A549 (cell line): ENCODE measurements at regions not wholly inside any gene's neighbourhood (a gene's known extent, or its start where the extent isn't known, plus 50 kb on each side); places are given as distances from the start of the nearest gene placed in this dataset.
A peak's percentile ranks its signal among the peaks of the same experiment; 100 is the strongest.

Experiments
- ATAC-seq, 2 experiments: fragments of 200-7000 bp in 1 of 2; fragments of >200 bp in 1 of 2; cut with Nextera tagmentation in 1 of 2; cut with Tn5 transposase in 1 of 2; 3 replicates each; pipeline versions ENCODE4 v1.8.0 to v1.9.1; 2018 to 2020; ENCODE audit warnings: mild to moderate bottlenecking in 1 of 2, moderate library complexity in 1 of 2
- CTCF ChIA-PET: fragments of 300-600 bp; sonication (Branson Sonifier 250); formaldehyde crosslinking; extraction: SDS; loops from one replicate; lab custom pipeline; 2021; ENCODE audit warnings: antibody characterized with exemption, inconsistent platforms; lab: Yijun Ruan, JAX
- POLR2A ChIA-PET: fragments of 350-600 bp; formaldehyde crosslinking; extraction: SDS; loops from one replicate; lab custom pipeline; 2021; ENCODE audit warnings: antibody characterized with exemption, inconsistent platforms; lab: Yijun Ruan, JAX
- DNase-seq, 2 experiments: peaks; one replicate each; pipeline versions ENCODE4 v3.0.0 to v3.0.0-alpha.2; 2011 to 2016; ENCODE audit warnings: low read depth in 1 of 2, low spot score in 1 of 2
- FAIRE-seq: peaks from 2 replicates; lab custom pipeline; 2011; peaks lifted over from hg19 to GRCh38; lab: Jason Lieb, UNC
- H3K27ac ChIP-seq, 2 experiments: fragments of >200 bp; sonication (Bioruptor Twin); formaldehyde crosslinking; 3 replicates each; pipeline ENCODE4 v1.5.1; 2016 to 2017
- H3K4me1 ChIP-seq: fragments of >200 bp; sonication (Bioruptor Twin); formaldehyde crosslinking; 3 replicates; pipeline ENCODE4 v1.6.1; 2016
- H3K4me2 ChIP-seq: fragments of >200 bp; sonication (Bioruptor Twin); formaldehyde crosslinking; 3 replicates; pipeline ENCODE4 v1.6.1; 2016
- H3K4me3 ChIP-seq: fragments of >200 bp; sonication (Bioruptor Twin); formaldehyde crosslinking; 3 replicates; pipeline ENCODE4 v1.5.1; 2016
- H3K9me3 ChIP-seq: fragments of >200 bp; sonication (Bioruptor Twin); formaldehyde crosslinking; 3 replicates; pipeline ENCODE4 v1.6.1; 2016
- BHLHE40 ChIP-seq: IDR thresholded peaks from 2 replicates; pipeline ENCODE4 v1.6.1; 2012; ENCODE audit warnings: low read depth, low read length, inconsistent platforms
- CBX2 ChIP-seq: fragments of 200-600 bp; sonication (generic); IDR thresholded peaks from 2 replicates; pipeline ENCODE4 v1.6.1; 2016; ENCODE audit warnings: low read depth, mild to moderate bottlenecking, borderline replicate concordance
- CBX8 ChIP-seq: fragments of 200-600 bp; sonication (generic); IDR thresholded peaks from 2 replicates; pipeline ENCODE4 v1.6.1; 2016
- CEBPB ChIP-seq, 2 experiments: fragments of >200 bp in 1 of 2; sonication (Bioruptor Twin) in 1 of 2; formaldehyde crosslinking in 1 of 2; IDR thresholded peaks; 2 replicates each; pipeline ENCODE4 v1.6.1; 2012 to 2016
- CHD4 ChIP-seq: fragments of 200-600 bp; sonication (generic); IDR thresholded peaks from 2 replicates; pipeline ENCODE4 v1.6.1; 2016; ENCODE audit warnings: antibody characterized with exemption, mild to moderate bottlenecking, borderline replicate concordance
- E2F6 ChIP-seq: IDR thresholded peaks from 2 replicates; pipeline ENCODE4 v1.6.1; 2012; ENCODE audit warnings: low read depth, borderline replicate concordance
- ELK1 ChIP-seq: fragments of 150-350 bp; IDR thresholded peaks from 2 replicates; pipeline ENCODE4 v1.6.1; 2014; ENCODE audit warnings: low read depth, mild to moderate bottlenecking, low read length
- FOSB ChIP-seq: fragments of 250-450 bp; sonication (Bioruptor Pico); IDR thresholded peaks from 2 replicates; pipeline ENCODE4 v1.5.0; 2020; ENCODE audit warnings: mild to moderate bottlenecking, moderate library complexity
- FOSL2 ChIP-seq, 2 experiments: fragments of 450-650 bp in 1 of 2; fragments of >200 bp in 1 of 2; sonication (Bioruptor Twin) in 1 of 2; formaldehyde crosslinking; IDR thresholded peaks; 2 replicates each; pipeline versions ENCODE4 v1.5.0 to v1.6.1; 2016 to 2020; ENCODE audit warnings: mild to moderate bottlenecking in 1 of 2, moderate library complexity in 1 of 2
- HDAC2 ChIP-seq: fragments of 200-600 bp; sonication (generic); IDR thresholded peaks from 2 replicates; pipeline ENCODE4 v1.6.1; 2016
- HES2 ChIP-seq: fragments of >200 bp; sonication (Bioruptor Twin); formaldehyde crosslinking; IDR thresholded peaks from 2 replicates; pipeline ENCODE4 v1.6.1; 2016
- HOXB5 ChIP-seq: fragments of 250-450 bp; sonication (Bioruptor Pico); IDR thresholded peaks from 2 replicates; pipeline ENCODE4 v1.5.0; 2020; ENCODE audit warnings: mild to moderate bottlenecking, moderate library complexity
- JUN ChIP-seq, 2 experiments: fragments of >200 bp; sonication (Bioruptor Twin); formaldehyde crosslinking; IDR thresholded peaks; 2 replicates in 1 of 2; 3 replicates in 1 of 2; pipeline ENCODE4 v1.6.1; 2016 to 2017
- JUNB ChIP-seq: fragments of >200 bp; sonication (Bioruptor Twin); formaldehyde crosslinking; IDR thresholded peaks from 2 replicates; pipeline ENCODE4 v1.6.1; 2016
- KDM5A ChIP-seq: fragments of 200-600 bp; sonication (generic); IDR thresholded peaks from 2 replicates; pipeline ENCODE4 v1.6.1; 2016; ENCODE audit warnings: antibody characterized with exemption, mild to moderate bottlenecking
- MAFK ChIP-seq: fragments of 450-650 bp; IDR thresholded peaks from 2 replicates; pipeline ENCODE4 v1.6.1; 2014; ENCODE audit not compliant: partially characterized antibody
- MAZ ChIP-seq: fragments of 150-350 bp; IDR thresholded peaks from 2 replicates; pipeline ENCODE4 v1.6.1; 2014; ENCODE audit warnings: antibody characterized with exemption, low read depth, low read length, borderline replicate concordance
- NPAS2 ChIP-seq: fragments of 250-450 bp; sonication (Bioruptor Pico); IDR thresholded peaks from 2 replicates; pipeline ENCODE4 v1.8.0; 2022; ENCODE audit warnings: mild to moderate bottlenecking, moderate library complexity, borderline replicate concordance
- NR3C1 ChIP-seq: fragments of >200 bp; sonication (Bioruptor Twin); formaldehyde crosslinking; IDR thresholded peaks from 3 replicates; pipeline ENCODE4 v1.6.1; 2017
- PHF8 ChIP-seq: fragments of 200-600 bp; sonication (generic); IDR thresholded peaks from 2 replicates; pipeline ENCODE4 v1.6.1; 2016; ENCODE audit warnings: low read depth, mild to moderate bottlenecking, antibody characterized with exemption, moderate library complexity, borderline replicate concordance
- RFX5 ChIP-seq: fragments of 450-650 bp; IDR thresholded peaks from 2 replicates; pipeline ENCODE4 v1.7.1; 2014; ENCODE audit warnings: antibody characterized with exemption, mild to moderate bottlenecking, moderate library complexity
- TFCP2L1 ChIP-seq: fragments of 250-450 bp; sonication (Bioruptor Pico); IDR thresholded peaks from 2 replicates; pipeline ENCODE4 v1.5.0; 2021; ENCODE audit warnings: mild to moderate bottlenecking
- TP53 ChIP-seq: fragments of 250-450 bp; sonication (Bioruptor Pico); IDR thresholded peaks from 2 replicates; pipeline ENCODE4 v1.5.0; 2021; ENCODE audit warnings: mild to moderate bottlenecking, moderate library complexity
- ZFP36 ChIP-seq: fragments of 450-650 bp; IDR thresholded peaks from 2 replicates; pipeline ENCODE4 v1.6.1; 2014; ENCODE audit warnings: borderline replicate concordance; ENCODE audit not compliant: partially characterized antibody
- ZSCAN20 ChIP-seq: fragments of 250-450 bp; sonication (Bioruptor Pico); IDR thresholded peaks from 2 replicates; pipeline ENCODE4 v1.8.0; 2022; ENCODE audit warnings: mild to moderate bottlenecking, moderate library complexity
- WGBS: methylation state at CpG from one replicate; pipeline ENCODE4 v1.1.6; 2017; ENCODE audit errors: missing lambda C conversion rate; 5-methylcytosine and 5-hydroxymethylcytosine counted together
- TF ChIP-seq, protein P1 (sequence below): fragments of >200 bp; sonication (Bioruptor Twin); formaldehyde crosslinking; IDR thresholded peaks from 3 replicates; pipeline ENCODE4 v1.5.1; 2016
- TF ChIP-seq, protein P2 (sequence below): fragments of 200-600 bp; sonication (generic); IDR thresholded peaks from 2 replicates; pipeline ENCODE4 v1.6.1; 2016; ENCODE audit warnings: antibody characterized with exemption, mild to moderate bottlenecking, moderate library complexity

- H3K4me3 ChIP-seq: no peak overlapping the region
- POLR2A ChIA-PET: no interaction called here
- H3K27ac ChIP-seq: no peak overlapping the region
- H3K4me2 ChIP-seq: no peak overlapping the region
- H3K9me3 ChIP-seq: peaks cover 5% of the 10 kb centered on the region; the same call in 1 of the 3 replicates
- FAIRE-seq: no peak
- no peaks in the 10 kb centered on the region for H3K4me1 ChIP-seq
- 63% methylated on average over 3 of the region's 3 CpGs for WGBS
- no peak for TF ChIP-seq TFCP2L1 (CRISPR knock-in tag)
- no peak for TF ChIP-seq MAZ
- no peak for TF ChIP-seq PHF8
- TF ChIP-seq RFX5: no peak
- no peak for TF ChIP-seq ZFP36
- TF ChIP-seq HDAC2: no peak
- TF ChIP-seq HES2: no peak
- TF ChIP-seq, protein P1, sequence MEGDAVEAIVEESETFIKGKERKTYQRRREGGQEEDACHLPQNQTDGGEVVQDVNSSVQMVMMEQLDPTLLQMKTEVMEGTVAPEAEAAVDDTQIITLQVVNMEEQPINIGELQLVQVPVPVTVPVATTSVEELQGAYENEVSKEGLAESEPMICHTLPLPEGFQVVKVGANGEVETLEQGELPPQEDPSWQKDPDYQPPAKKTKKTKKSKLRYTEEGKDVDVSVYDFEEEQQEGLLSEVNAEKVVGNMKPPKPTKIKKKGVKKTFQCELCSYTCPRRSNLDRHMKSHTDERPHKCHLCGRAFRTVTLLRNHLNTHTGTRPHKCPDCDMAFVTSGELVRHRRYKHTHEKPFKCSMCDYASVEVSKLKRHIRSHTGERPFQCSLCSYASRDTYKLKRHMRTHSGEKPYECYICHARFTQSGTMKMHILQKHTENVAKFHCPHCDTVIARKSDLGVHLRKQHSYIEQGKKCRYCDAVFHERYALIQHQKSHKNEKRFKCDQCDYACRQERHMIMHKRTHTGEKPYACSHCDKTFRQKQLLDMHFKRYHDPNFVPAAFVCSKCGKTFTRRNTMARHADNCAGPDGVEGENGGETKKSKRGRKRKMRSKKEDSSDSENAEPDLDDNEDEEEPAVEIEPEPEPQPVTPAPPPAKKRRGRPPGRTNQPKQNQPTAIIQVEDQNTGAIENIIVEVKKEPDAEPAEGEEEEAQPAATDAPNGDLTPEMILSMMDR: no peak
- TF ChIP-seq NR3C1: no peak
- no peak for TF ChIP-seq CEBPB (IDR thresholded peaks at IDR 0.05)
- TF ChIP-seq, all 56 proteins: peak for 0
- CTCF ChIA-PET: interaction anchor here (1.3 kb wide), 1 partner anchor 30 kb away, joined by 3 read pairs; no protein-coding TSS in a partner anchor
- DNase-seq (no peak), ATAC-seq (no peak)
Measured at GRCh38 chr2:146305164-146305563, 1539.7 kb upstream of the ACVR2A start.

DNA sequence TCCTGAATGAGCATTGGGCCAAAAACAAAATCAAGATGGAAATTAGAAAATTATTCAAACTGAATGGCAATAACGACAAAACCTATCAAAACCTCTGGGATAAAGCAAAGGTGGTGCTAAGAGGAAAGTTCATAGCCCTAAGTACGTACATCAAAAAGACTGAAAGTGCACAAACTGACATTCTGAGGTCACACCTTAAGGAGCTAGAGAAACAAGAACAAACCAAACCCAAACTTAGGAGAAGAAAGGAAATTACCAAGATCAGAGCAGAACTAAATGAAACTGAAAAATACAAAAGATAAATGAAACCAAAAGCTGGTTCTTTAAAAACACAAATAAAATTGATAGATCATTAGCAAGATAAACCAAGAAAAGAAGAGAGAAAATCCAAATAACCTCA, 1543.5 kb upstream of the ACVR2A start:
- FAIRE-seq (no peak), ATAC-seq (no peak)
- peaks cover 8% of the 10 kb centered on the region; the same call in 2 of the 3 replicates for H3K9me3 ChIP-seq
- H3K4me2 ChIP-seq: no peak overlapping the region
- POLR2A ChIA-PET: no interaction called here
- no peaks in the 10 kb centered on the region for H3K4me1 ChIP-seq
- no peak overlapping the region for H3K27ac ChIP-seq
- TF ChIP-seq PHF8 (no peak), JUNB (no peak), E2F6 (no peak), MAZ (no peak), ELK1 (no peak), FOSL2 (IDR thresholded peaks at IDR 0.05) (no peak), FOSL2 (CRISPR knock-in tag; IDR thresholded peaks at IDR 0.05) (no peak), KDM5A (no peak), CBX2 (no peak), TP53 (CRISPR knock-in tag) (no peak)
- TF ChIP-seq, all 56 proteins: peak for 0
- no peak overlapping the region for H3K4me3 ChIP-seq
- no peak for DNase-seq
- CTCF ChIA-PET: no interaction called here
- WGBS: 10% methylated on average over 2 of the region's 2 CpGs

- Histone ChIP-seq H3K27ac (no peak overlapping the region), H3K9me3 (peaks cover 16% of the 10 kb centered on the region), H3K4me1 (no peaks in the 10 kb centered on the region), H3K4me3 (no peak overlapping the region), H3K4me2 (no peak overlapping the region)
- WGBS: 64% methylated on average over 1 of the region's 1 CpG
- FAIRE-seq: no peak
- CTCF ChIA-PET: no interaction called here
- POLR2A ChIA-PET: no interaction called here
- TF ChIP-seq MAFK (no peak), TP53 (CRISPR knock-in tag) (no peak), CBX8 (no peak), NPAS2 (CRISPR knock-in tag) (no peak), ZSCAN20 (CRISPR knock-in tag) (no peak), FOSB (no peak), BHLHE40 (no peak), HOXB5 (CRISPR knock-in tag) (no peak), CHD4 (no peak), JUN (IDR thresholded peaks at IDR 0.05) (no peak), HDAC2 (no peak), PHF8 (no peak)
- TF ChIP-seq, protein P2, sequence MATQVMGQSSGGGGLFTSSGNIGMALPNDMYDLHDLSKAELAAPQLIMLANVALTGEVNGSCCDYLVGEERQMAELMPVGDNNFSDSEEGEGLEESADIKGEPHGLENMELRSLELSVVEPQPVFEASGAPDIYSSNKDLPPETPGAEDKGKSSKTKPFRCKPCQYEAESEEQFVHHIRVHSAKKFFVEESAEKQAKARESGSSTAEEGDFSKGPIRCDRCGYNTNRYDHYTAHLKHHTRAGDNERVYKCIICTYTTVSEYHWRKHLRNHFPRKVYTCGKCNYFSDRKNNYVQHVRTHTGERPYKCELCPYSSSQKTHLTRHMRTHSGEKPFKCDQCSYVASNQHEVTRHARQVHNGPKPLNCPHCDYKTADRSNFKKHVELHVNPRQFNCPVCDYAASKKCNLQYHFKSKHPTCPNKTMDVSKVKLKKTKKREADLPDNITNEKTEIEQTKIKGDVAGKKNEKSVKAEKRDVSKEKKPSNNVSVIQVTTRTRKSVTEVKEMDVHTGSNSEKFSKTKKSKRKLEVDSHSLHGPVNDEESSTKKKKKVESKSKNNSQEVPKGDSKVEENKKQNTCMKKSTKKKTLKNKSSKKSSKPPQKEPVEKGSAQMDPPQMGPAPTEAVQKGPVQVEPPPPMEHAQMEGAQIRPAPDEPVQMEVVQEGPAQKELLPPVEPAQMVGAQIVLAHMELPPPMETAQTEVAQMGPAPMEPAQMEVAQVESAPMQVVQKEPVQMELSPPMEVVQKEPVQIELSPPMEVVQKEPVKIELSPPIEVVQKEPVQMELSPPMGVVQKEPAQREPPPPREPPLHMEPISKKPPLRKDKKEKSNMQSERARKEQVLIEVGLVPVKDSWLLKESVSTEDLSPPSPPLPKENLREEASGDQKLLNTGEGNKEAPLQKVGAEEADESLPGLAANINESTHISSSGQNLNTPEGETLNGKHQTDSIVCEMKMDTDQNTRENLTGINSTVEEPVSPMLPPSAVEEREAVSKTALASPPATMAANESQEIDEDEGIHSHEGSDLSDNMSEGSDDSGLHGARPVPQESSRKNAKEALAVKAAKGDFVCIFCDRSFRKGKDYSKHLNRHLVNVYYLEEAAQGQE: no peak
- no peak for ATAC-seq
- DNase-seq: peak in 1 of 2 experiments; percentile 1
Measured at GRCh38 chr2:146295080-146295670, 1549.7 kb upstream of the ACVR2A start.
